Keratinocyte (primary cell): ENCODE measurements at regions not wholly inside any gene's neighbourhood (a gene's known extent, or its start where the extent isn't known, plus 50 kb on each side); places are given as distances from the start of the nearest gene placed in this dataset.

Source experiments
- DNase-seq: peaks from one replicate; pipeline ENCODE4 v3.0.0-alpha.2; 2011; ENCODE audit warnings: low read depth, missing footprints, low spot score
- FAIRE-seq: peaks from 2 replicates; lab custom pipeline; 2011; peaks lifted over from hg19 to GRCh38; lab: Jason Lieb, UNC
- H2AFZ ChIP-seq: 2 replicates; pipeline ENCODE4 v1.6.0; 2012; ENCODE audit warnings: low read length, control low read depth, inconsistent platforms; ENCODE audit not compliant: control insufficient read depth
- H3K27ac ChIP-seq: 2 replicates; pipeline ENCODE4 v1.5.1; 2011; ENCODE audit warnings: low read length; ENCODE audit not compliant: control insufficient read depth, insufficient read depth
- H3K27me3 ChIP-seq: 3 replicates; pipeline ENCODE4 v1.6.0; 2011; ENCODE audit warnings: low read length; ENCODE audit not compliant: control insufficient read depth, insufficient read depth; ENCODE audit errors: extremely low read depth
- H3K36me3 ChIP-seq, 2 experiments: 2 replicates in 1 of 2; 3 replicates in 1 of 2; pipeline ENCODE4 v1.5.1; 2011; ENCODE audit warnings: low read length in 2 of 2, mild to moderate bottlenecking in 1 of 2; ENCODE audit not compliant: control insufficient read depth in 2 of 2, insufficient read depth in 2 of 2; ENCODE audit errors: extremely low read depth in 1 of 2
- H3K4me1 ChIP-seq: 3 replicates; pipeline ENCODE4 v1.5.1; 2011; ENCODE audit warnings: low read length; ENCODE audit not compliant: control insufficient read depth, insufficient read depth; ENCODE audit errors: extremely low read depth
- H3K4me2 ChIP-seq: 3 replicates; pipeline ENCODE4 v1.6.0; 2011; ENCODE audit warnings: low read depth, low read length; ENCODE audit not compliant: control insufficient read depth, insufficient read depth; ENCODE audit errors: extremely low read depth
- H3K4me3 ChIP-seq, 3 experiments: fragments of 200-600 bp in 1 of 3; sonication (generic) in 1 of 3; 2 replicates in 2 of 3; 3 replicates in 1 of 3; pipeline ENCODE4 v1.5.1; 2011 to 2016; ENCODE audit warnings: low read length in 3 of 3, mild to moderate bottlenecking in 3 of 3, control low read depth in 2 of 3, inconsistent platforms in 1 of 3, low read depth in 1 of 3, mixed read lengths in 1 of 3, mixed run types in 1 of 3, moderate library complexity in 1 of 3; ENCODE audit not compliant: control insufficient read depth in 2 of 3, insufficient read depth in 2 of 3; ENCODE audit errors: extremely low read depth in 1 of 3
- H3K79me2 ChIP-seq: 2 replicates; pipeline ENCODE4 v1.6.0; 2012; ENCODE audit warnings: low read length; ENCODE audit not compliant: control insufficient read depth, insufficient read depth
- H3K9ac ChIP-seq: 3 replicates; pipeline ENCODE4 v1.6.0; 2011; ENCODE audit warnings: low read length; ENCODE audit not compliant: control insufficient read depth, insufficient read depth; ENCODE audit errors: extremely low read depth
- H3K9me1 ChIP-seq: 3 replicates; pipeline ENCODE4 v1.6.0; 2011; ENCODE audit warnings: low read length; ENCODE audit not compliant: control insufficient read depth, insufficient read depth; ENCODE audit errors: extremely low read depth
- H3K9me3 ChIP-seq: 2 replicates; pipeline ENCODE4 v1.5.1; 2012; ENCODE audit warnings: low read depth, low read length; ENCODE audit not compliant: control insufficient read depth
- H4K20me1 ChIP-seq: 3 replicates; pipeline ENCODE4 v1.6.0; 2011; ENCODE audit warnings: low read length; ENCODE audit not compliant: control insufficient read depth, insufficient read depth; ENCODE audit errors: extremely low read depth
- EZH2 ChIP-seq: IDR thresholded peaks from one replicate; pipeline ENCODE4 v1.6.1; 2012; ENCODE audit warnings: inconsistent platforms, mild to moderate bottlenecking, low read length, moderate library complexity
- dilution Hi-C: fragments of 300-500 bp; cut with MboI; formaldehyde crosslinking; loops from one replicate; pipeline ENCODE4 v1.7.0; 2020; ENCODE audit warnings: low sequenced_read_pairs; ENCODE audit not compliant: extremely low pct_ligation_motif_present
- TF ChIP-seq, protein P1 (sequence below), 3 experiments: IDR thresholded peaks in 1 of 3; conservative IDR thresholded peaks in 1 of 3; optimal IDR thresholded peaks in 1 of 3; 2 replicates in 2 of 3; 3 replicates in 1 of 3; pipeline versions ENCODE3 to v1.5.1; 2011; ENCODE audit warnings: low read length in 3 of 3, mild to moderate bottlenecking in 3 of 3, moderate library complexity in 2 of 3, control low read depth in 1 of 3, inconsistent platforms in 1 of 3; ENCODE audit not compliant: insufficient read depth in 2 of 3; ENCODE audit errors: extremely low read depth in 1 of 3

- Histone ChIP-seq H3K9me1 (no peaks in the 10 kb centered on the region), H3K27me3 (no peaks in the 10 kb centered on the region), H3K4me1 (no peaks in the 10 kb centered on the region), H3K79me2 (no peaks in the 10 kb centered on the region), H4K20me1 (no peaks in the 10 kb centered on the region), H3K27ac (no peak overlapping the region), H3K36me3 (no peaks in the 10 kb centered on the region), H3K9ac (no peak overlapping the region), H3K4me2 (no peak overlapping the region), H3K9me3 (peaks cover 7% of the 10 kb centered on the region), H3K4me3 (no peak overlapping the region), H2AFZ (no peak overlapping the region)
- FAIRE-seq (no peak), DNase-seq (no peak)
- TF ChIP-seq EZH2, result no peak
- TF ChIP-seq, protein P1, sequence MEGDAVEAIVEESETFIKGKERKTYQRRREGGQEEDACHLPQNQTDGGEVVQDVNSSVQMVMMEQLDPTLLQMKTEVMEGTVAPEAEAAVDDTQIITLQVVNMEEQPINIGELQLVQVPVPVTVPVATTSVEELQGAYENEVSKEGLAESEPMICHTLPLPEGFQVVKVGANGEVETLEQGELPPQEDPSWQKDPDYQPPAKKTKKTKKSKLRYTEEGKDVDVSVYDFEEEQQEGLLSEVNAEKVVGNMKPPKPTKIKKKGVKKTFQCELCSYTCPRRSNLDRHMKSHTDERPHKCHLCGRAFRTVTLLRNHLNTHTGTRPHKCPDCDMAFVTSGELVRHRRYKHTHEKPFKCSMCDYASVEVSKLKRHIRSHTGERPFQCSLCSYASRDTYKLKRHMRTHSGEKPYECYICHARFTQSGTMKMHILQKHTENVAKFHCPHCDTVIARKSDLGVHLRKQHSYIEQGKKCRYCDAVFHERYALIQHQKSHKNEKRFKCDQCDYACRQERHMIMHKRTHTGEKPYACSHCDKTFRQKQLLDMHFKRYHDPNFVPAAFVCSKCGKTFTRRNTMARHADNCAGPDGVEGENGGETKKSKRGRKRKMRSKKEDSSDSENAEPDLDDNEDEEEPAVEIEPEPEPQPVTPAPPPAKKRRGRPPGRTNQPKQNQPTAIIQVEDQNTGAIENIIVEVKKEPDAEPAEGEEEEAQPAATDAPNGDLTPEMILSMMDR (optimal IDR thresholded peaks at IDR 0.05 in 1 of 3, IDR thresholded peaks at IDR 0.05 in 1 of 3, conservative IDR thresholded peaks at IDR 0.05 in 1 of 3; ENCODE audit: extremely low read depth in 1 of 3, insufficient read depth in 2 of 3, low read length in 3 of 3), result no peak
- dilution Hi-C loops, result no loop called here
Observed at GRCh38 chr6:920512-920911, 227.6 kb upstream of the EXOC2 start.

DNA sequence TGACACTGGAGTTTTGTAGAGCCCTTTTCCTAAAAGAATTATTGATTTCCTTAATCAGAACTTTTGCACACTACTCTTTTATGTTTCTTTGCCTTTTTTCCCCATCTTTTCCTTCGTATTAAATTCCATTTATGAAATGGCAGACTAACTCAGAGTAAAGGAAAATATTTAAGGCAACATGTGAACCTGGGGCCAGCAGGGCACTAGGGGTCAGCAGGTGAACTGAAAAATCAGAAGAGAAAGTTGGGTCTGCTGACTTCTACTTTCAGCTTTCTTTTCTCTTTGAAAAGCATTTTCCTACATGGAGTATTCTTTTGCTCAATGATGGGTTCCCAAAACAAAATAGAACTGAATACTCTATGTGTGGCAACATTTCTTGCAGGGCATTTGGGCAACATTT, 226.6 kb upstream of the EXOC2 start:
- H3K36me3 ChIP-seq, result no peaks in the 10 kb centered on the region
- H3K4me2 ChIP-seq, result no peak overlapping the region
- H3K9me1 ChIP-seq, result no peaks in the 10 kb centered on the region
- no peak overlapping the region for H3K4me3 ChIP-seq
- no peak overlapping the region for H3K27ac ChIP-seq
- no peak for TF ChIP-seq EZH2
- TF ChIP-seq, protein P1 (optimal IDR thresholded peaks at IDR 0.05 in 1 of 3, IDR thresholded peaks at IDR 0.05 in 1 of 3, conservative IDR thresholded peaks at IDR 0.05 in 1 of 3; ENCODE audit: extremely low read depth in 1 of 3, insufficient read depth in 2 of 3, low read length in 3 of 3), result no peak
- H4K20me1 ChIP-seq, result no peaks in the 10 kb centered on the region
- H3K79me2 ChIP-seq, result no peaks in the 10 kb centered on the region
- peaks cover 7% of the 10 kb centered on the region for H3K9me3 ChIP-seq
- no peaks in the 10 kb centered on the region for H3K4me1 ChIP-seq
- FAIRE-seq (no peak), DNase-seq (no peak)
- H2AFZ ChIP-seq, result no peak overlapping the region
- dilution Hi-C loops, result no loop called here
- no peak overlapping the region for H3K9ac ChIP-seq
- no peaks in the 10 kb centered on the region for H3K27me3 ChIP-seq
